ENCODE measurements at regions not wholly inside any gene's neighbourhood (a gene's known extent, or its start where the extent isn't known, plus 50 kb on each side); places are given as distances from the start of the nearest gene placed in this dataset.
A peak's percentile ranks its signal among the peaks of the same experiment; 100 is the strongest.

- H3K4me1 Mint-ChIP-seq, result no peaks in the 10 kb centered on the region; the same call in 2 of the 3 replicates
- TF ChIP-seq EZH2phosphoT487 (IDR thresholded peaks at IDR 0.05; ENCODE audit: unreplicated experiment) (no peak), REST (IDR thresholded peaks at IDR 0.05; ENCODE audit: unreplicated experiment) (no peak), ZNF331 (CRISPR knock-in tag; IDR thresholded peaks at IDR 0.05; ENCODE audit: low read depth) (no peak), NANOG (IDR thresholded peaks at IDR 0.05; ENCODE audit: borderline replicate concordance) (no peak), CREB1 (CRISPR knock-in tag; IDR thresholded peaks at IDR 0.05; ENCODE audit: low read depth) (no peak), JUNB (IDR thresholded peaks at IDR 0.05; ENCODE audit: unreplicated experiment) (no peak), CTCF (conservative IDR thresholded peaks at IDR 0.05; ENCODE audit: low read depth in 2 of 2) (no peak), ZNF114 (CRISPR knock-in tag; IDR thresholded peaks at IDR 0.05) (no peak), ZNF462 (CRISPR knock-in tag; IDR thresholded peaks at IDR 0.05) (no peak), POLR2AphosphoS5 (IDR thresholded peaks at IDR 0.05; ENCODE audit: low read depth) (no peak), STAT1 (IDR thresholded peaks at IDR 0.05; ENCODE audit: unreplicated experiment) (no peak), EZH2 (IDR thresholded peaks at IDR 0.05; ENCODE audit: low read depth, unreplicated experiment) (no peak), ETS1 (IDR thresholded peaks at IDR 0.05) (no peak)
- H3K9me2 ChIP-seq (ENCODE audit: insufficient read depth), result no peaks in the 10 kb centered on the region
- no peak overlapping the region for H3K27ac Mint-ChIP-seq
- no peaks in the 10 kb centered on the region for H3K79me2 ChIP-seq (replicated peaks; ENCODE audit: insufficient read depth)
- H3K27me3 ChIP-seq (ENCODE audit: insufficient read depth), result no peaks in the 10 kb centered on the region
- peak overlapping the region; percentile 47; the same call in 1 of the 2 replicates for H2AFZ ChIP-seq
- H3K9me3 Mint-ChIP-seq, result no peaks in the 10 kb centered on the region
- H3K36me3 Mint-ChIP-seq (ENCODE audit: low read depth), result no peaks in the 10 kb centered on the region
- H3K4me1 ChIP-seq (ENCODE audit: insufficient read depth), result no peaks in the 10 kb centered on the region
- no peaks in the 10 kb centered on the region for H4K20me1 ChIP-seq (replicated peaks; ENCODE audit: insufficient read depth)
- no peak overlapping the region for H3K27ac ChIP-seq (ENCODE audit: low read depth)
- no peak overlapping the region for H3K4me2 ChIP-seq
- no peaks in the 10 kb centered on the region for H3K36me3 ChIP-seq (ENCODE audit: insufficient read depth)
- no peak for ATAC-seq
- H3K4me3 Mint-ChIP-seq, result no peak overlapping the region
- DNase-seq (ENCODE audit: low spot score), result no peak
- H3K4me3 ChIP-seq, result no peak overlapping the region
- no peaks in the 10 kb centered on the region for H3F3A ChIP-seq (replicated peaks; ENCODE audit: low read depth)
- peaks cover 2% of the 10 kb centered on the region for H3K27me3 Mint-ChIP-seq (ENCODE audit: insufficient read depth, low read depth, poor library complexity)
These were observed 79.1 kb upstream of the SLC22A23 start for GRCh38 chr6:3535776-3536435.
